HEK293T (cell line): ENCODE measurements at regions not wholly inside any gene's neighbourhood (a gene's known extent, or its start where the extent isn't known, plus 50 kb on each side); places are given as distances from the start of the nearest gene placed in this dataset.

Experiments
- CTCF ChIA-PET: fragments of 350-600 bp; formaldehyde crosslinking; extraction: SDS; loops from one replicate; lab custom pipeline; 2021; ENCODE audit warnings: antibody characterized with exemption, inconsistent platforms; lab: Yijun Ruan, JAX
- POLR2A ChIA-PET: fragments of 350-600 bp; formaldehyde crosslinking; extraction: SDS; loops from one replicate; lab custom pipeline; 2020; ENCODE audit warnings: antibody characterized with exemption, inconsistent platforms; lab: Yijun Ruan, JAX
- DNase-seq: peaks from one replicate; pipeline ENCODE4 v3.0.0; 2012; ENCODE audit warnings: mixed read lengths; ENCODE audit errors: extremely low spot score
- ARNT ChIP-seq: fragments of 450-650 bp; IDR thresholded peaks from 2 replicates; pipeline ENCODE4 v1.6.1; 2017; ENCODE audit warnings: mild to moderate bottlenecking
- BHLHE40 ChIP-seq: fragments of 450-650 bp; IDR thresholded peaks from 2 replicates; pipeline ENCODE4 v1.6.1; 2016; ENCODE audit warnings: mild to moderate bottlenecking, moderate library complexity, borderline replicate concordance
- CTBP1 ChIP-seq: fragments of 450-650 bp; IDR thresholded peaks from 2 replicates; pipeline ENCODE4 v1.6.1; 2016; ENCODE audit warnings: borderline replicate concordance
- ELF4 ChIP-seq: fragments of 450-650 bp; IDR thresholded peaks from 2 replicates; pipeline ENCODE4 v1.6.1; 2017; ENCODE audit warnings: antibody characterized with exemption
- FOXA1 ChIP-seq: fragments of 450-650 bp; IDR thresholded peaks from 2 replicates; pipeline ENCODE4 v1.6.1; 2016; ENCODE audit warnings: mild to moderate bottlenecking
- FOXK2 ChIP-seq: fragments of 450-650 bp; IDR thresholded peaks from 2 replicates; pipeline ENCODE4 v1.6.1; 2016; ENCODE audit warnings: mild to moderate bottlenecking
- FOXM1 ChIP-seq: fragments of 450-650 bp; IDR thresholded peaks from 2 replicates; pipeline ENCODE4 v1.6.1; 2017; ENCODE audit warnings: mild to moderate bottlenecking, borderline replicate concordance
- HDGF ChIP-seq: fragments of 450-650 bp; IDR thresholded peaks from 2 replicates; pipeline ENCODE4 v1.6.1; 2017; ENCODE audit warnings: antibody characterized with exemption, borderline replicate concordance
- L3MBTL2 ChIP-seq: fragments of 450-650 bp; conservative IDR thresholded peaks from 2 replicates; pipeline ENCODE4 v1.6.1; 2016; ENCODE audit warnings: mild to moderate bottlenecking
- LEF1 ChIP-seq: fragments of 450-650 bp; IDR thresholded peaks from 2 replicates; pipeline ENCODE4 v1.6.1; 2017; ENCODE audit warnings: mild to moderate bottlenecking, borderline replicate concordance
- NFRKB ChIP-seq: fragments of 450-650 bp; IDR thresholded peaks from 2 replicates; pipeline ENCODE4 v1.6.1; 2016; ENCODE audit warnings: mild to moderate bottlenecking, moderate library complexity
- SP1 ChIP-seq: fragments of 450-650 bp; IDR thresholded peaks from 2 replicates; pipeline ENCODE4 v1.6.1; 2017
- SUZ12 ChIP-seq: fragments of 450-650 bp; IDR thresholded peaks from 2 replicates; pipeline ENCODE4 v1.6.1; 2016; ENCODE audit warnings: mild to moderate bottlenecking
- TARDBP ChIP-seq: fragments of 450-650 bp; IDR thresholded peaks from 2 replicates; pipeline ENCODE4 v1.6.1; 2016
- ZNF384 ChIP-seq: fragments of 450-650 bp; IDR thresholded peaks from 2 replicates; pipeline ENCODE4 v1.6.1; 2016
- TF ChIP-seq, protein P1 (sequence below): fragments of 450-650 bp; IDR thresholded peaks from 2 replicates; pipeline ENCODE4 v1.6.1; 2016

DNA sequence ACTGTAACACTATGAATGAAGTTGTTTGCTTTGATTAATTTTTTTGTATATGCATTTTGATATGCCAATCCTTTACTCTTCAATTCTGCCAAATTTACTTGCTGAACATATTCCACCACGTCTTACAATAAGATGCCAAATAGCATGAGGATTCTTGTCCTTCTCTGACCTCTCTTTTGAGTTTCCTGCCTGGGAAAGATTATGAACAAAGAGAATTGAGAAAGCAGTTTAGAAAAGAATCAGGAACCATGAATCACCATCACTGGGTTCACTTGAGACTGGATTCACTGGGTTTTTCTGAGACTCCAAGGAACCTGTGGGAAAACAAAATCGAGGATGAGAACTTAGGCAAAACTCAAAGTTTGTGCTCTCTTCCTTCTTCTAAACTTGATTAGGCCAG is 256.5 kb downstream of the CETN3 start:
- ChIA-PET CTCF (no interaction called here), POLR2A (no interaction called here)
- TF ChIP-seq ZNF384 (no peak), SP1 (no peak), FOXM1 (no peak), FOXK2 (no peak), ELF4 (no peak), NFRKB (no peak), SUZ12 (no peak), CTBP1 (no peak)
- no peak for DNase-seq

DNA sequence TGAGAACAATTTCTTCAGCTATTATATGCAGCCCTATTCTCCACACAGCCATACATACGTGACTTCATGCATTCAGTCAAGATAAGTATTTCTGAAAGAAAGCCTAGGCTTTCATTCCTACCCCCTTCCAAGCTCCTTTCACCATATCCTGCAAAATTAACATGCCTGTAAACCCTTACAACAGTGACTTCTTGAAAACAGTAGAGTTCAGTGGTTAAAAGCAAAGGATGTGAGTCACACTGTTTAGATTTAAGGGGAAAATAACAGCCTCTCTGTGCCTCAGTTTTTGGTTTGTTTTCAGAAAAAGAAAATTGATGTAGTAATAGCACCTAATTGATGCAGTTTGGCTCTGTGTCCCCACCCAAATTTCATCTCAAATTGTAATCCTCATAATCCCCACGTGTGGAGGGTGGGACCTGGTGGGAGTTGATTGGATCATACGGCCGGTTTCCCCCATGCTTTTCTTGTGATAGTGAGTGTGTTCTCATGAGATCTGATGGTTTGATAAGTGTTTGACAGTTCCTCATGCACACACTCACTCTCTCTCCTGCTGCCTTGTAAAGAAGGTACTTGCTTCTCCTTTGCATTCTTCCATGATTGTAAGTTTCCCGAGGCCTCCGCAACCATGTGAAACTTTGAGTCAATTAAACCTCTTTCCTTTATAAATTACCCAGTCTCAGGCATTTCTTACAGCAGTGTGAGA is 264.8 kb downstream of the CETN3 start:
- no peak for TF ChIP-seq SUZ12
- TF ChIP-seq ARNT = no peak
- TF ChIP-seq FOXA1 = no peak
- TF ChIP-seq NFRKB = no peak
- TF ChIP-seq FOXK2 = no peak
- TF ChIP-seq SP1 = no peak
- TF ChIP-seq LEF1 = no peak
- TF ChIP-seq, protein P1, sequence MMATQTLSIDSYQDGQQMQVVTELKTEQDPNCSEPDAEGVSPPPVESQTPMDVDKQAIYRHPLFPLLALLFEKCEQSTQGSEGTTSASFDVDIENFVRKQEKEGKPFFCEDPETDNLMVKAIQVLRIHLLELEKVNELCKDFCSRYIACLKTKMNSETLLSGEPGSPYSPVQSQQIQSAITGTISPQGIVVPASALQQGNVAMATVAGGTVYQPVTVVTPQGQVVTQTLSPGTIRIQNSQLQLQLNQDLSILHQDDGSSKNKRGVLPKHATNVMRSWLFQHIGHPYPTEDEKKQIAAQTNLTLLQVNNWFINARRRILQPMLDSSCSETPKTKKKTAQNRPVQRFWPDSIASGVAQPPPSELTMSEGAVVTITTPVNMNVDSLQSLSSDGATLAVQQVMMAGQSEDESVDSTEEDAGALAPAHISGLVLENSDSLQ = no peak
- TF ChIP-seq BHLHE40 = no peak
- no peak for TF ChIP-seq HDGF
- no peak for TF ChIP-seq ELF4
- no peak for TF ChIP-seq FOXM1
- TF ChIP-seq CTBP1 = no peak
- no peak for TF ChIP-seq ZNF384
- no peak for TF ChIP-seq L3MBTL2
- TF ChIP-seq TARDBP = no peak
- ChIA-PET CTCF (no interaction called here), POLR2A (no interaction called here)
- no peak for DNase-seq

DNA sequence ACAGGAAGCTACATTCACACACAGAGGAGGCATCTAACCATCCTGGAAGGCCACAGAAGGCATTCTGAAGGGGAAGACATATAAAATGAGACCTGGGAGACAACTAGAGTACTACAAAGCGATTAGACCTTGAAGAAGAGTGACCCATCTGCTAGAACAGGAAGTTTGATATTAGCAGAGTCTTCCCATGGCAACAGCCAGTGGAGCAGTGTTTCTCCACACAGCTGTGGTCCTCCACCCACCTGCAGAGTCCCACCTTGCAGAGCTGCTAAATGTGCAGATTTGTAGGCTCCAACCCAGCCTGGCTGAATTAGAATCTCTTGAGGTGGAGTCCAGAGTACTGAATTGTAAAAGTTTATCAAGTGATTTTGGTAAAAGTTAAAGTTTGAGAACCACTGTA is 267.0 kb downstream of the CETN3 start:
- no peak for DNase-seq
- TF ChIP-seq ZNF384 = no peak
- TF ChIP-seq ARNT = no peak
- no peak for TF ChIP-seq SP1
- TF ChIP-seq CTBP1 = no peak
- TF ChIP-seq TARDBP = no peak
- no peak for TF ChIP-seq LEF1
- no peak for TF ChIP-seq L3MBTL2
- TF ChIP-seq FOXA1 = no peak
- TF ChIP-seq FOXM1 = no peak
- TF ChIP-seq FOXK2 = no peak
- TF ChIP-seq, protein P1 = no peak
- no peak for TF ChIP-seq SUZ12
- no peak for TF ChIP-seq ELF4
- TF ChIP-seq HDGF = no peak
- ChIA-PET CTCF (no interaction called here), POLR2A (no interaction called here)

DNA sequence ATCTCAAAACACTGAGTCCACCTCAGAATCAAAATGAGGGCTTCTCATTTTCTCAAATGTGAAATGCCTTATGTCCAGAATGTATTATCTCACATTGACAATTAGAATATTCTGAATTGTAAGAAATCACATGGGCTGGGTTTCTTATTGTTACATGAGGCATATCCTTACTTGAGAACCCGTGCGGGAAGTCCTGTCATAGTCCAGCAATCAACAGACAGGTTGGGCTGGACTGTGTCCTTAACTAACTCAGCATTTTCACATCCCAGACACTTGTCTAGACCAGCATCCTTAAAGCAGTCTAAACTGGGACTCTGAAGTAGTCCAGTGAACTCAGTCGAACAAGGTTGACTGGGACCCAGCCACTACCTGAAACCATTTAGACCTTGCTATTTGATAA is 267.6 kb downstream of the CETN3 start:
- POLR2A ChIA-PET = no interaction called here
- CTCF ChIA-PET = no interaction called here
- no peak for DNase-seq
- TF ChIP-seq LEF1 (no peak), ZNF384 (no peak), TARDBP (no peak), ARNT (no peak), CTBP1 (no peak), ELF4 (no peak), BHLHE40 (no peak), SUZ12 (no peak), HDGF (no peak), NFRKB (no peak), L3MBTL2 (no peak), SP1 (no peak), FOXA1 (no peak), FOXK2 (no peak), FOXM1 (no peak)
- TF ChIP-seq, protein P1 = no peak

DNA sequence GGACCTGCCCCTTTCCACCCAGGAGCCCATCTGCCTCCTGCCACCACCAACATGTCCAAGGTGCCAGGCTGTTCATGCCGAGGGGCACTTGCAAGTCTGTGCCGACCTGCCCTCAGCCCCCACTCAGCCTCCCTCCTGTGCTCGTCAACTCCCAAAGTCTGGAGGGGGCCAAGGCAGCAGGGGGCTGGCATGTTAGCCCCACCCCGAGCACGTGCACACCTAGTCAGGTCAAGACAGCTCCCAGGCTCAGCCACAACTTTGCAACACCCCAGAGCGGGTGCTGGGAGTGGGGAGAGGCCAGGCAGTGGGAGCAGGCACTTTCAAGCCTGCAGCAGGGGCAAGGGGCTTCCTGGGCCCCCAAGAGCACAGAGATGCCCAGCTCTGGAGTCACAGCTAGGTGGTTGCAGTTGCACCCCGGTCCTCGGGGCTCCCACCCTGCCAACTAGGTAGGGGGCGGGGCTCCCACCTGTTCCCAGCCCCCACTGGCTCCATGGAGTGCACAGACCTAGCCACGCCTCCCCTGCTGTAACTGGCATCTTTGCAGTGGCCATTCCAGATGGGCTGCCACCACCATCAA is 272.5 kb downstream of the CETN3 start:
- CTCF ChIA-PET = no interaction called here
- no peak for DNase-seq
- TF ChIP-seq FOXK2 = no peak
- TF ChIP-seq ELF4 = no peak
- TF ChIP-seq L3MBTL2 = no peak
- TF ChIP-seq SP1 = no peak
- TF ChIP-seq, protein P1 = no peak
- TF ChIP-seq BHLHE40 = no peak
- no peak for TF ChIP-seq FOXA1
- TF ChIP-seq CTBP1 = no peak
- TF ChIP-seq HDGF = no peak
- POLR2A ChIA-PET = no interaction called here
